HCT116 (cell line): ENCODE measurements at regions not wholly inside any gene's neighbourhood (a gene's known extent, or its start where the extent isn't known, plus 50 kb on each side); places are given as distances from the start of the nearest gene placed in this dataset.

Experiments used
- ATAC-seq: fragments of 200-7000 bp; cut with Tn5 transposase; 2 replicates; pipeline ENCODE4 v1.9.1; 2020; ENCODE audit warnings: mild to moderate bottlenecking, moderate library complexity
- BruUV-seq: library from RNA; stranded (reverse); fragments of 400-500 nt; replicated peaks from 2 replicates; lab custom pipeline; 2021; lab: Mats Ljungman, UMichigan
- CTCF ChIA-PET: fragments of 300-600 bp; sonication (Branson Sonifier 250); formaldehyde crosslinking; loops from one replicate; lab custom pipeline; 2021; ENCODE audit warnings: antibody characterized with exemption; lab: Charles Lee
- POLR2A ChIA-PET: fragments of 300-600, 350-600 bp; sonication (Branson Sonifier 250); formaldehyde crosslinking; loops from one replicate; lab custom pipeline; 2021; ENCODE audit warnings: antibody characterized with exemption; lab: Charles Lee
- RAD21 ChIA-PET, 2 experiments: fragments of 300-600 bp; sonication (Branson Sonifier 250); formaldehyde crosslinking; loops; one replicate each; lab custom pipeline; 2023; ENCODE audit warnings: low total read pairs in 2 of 2; ENCODE audit not compliant: uncharacterized antibody in 2 of 2, unreplicated experiment in 2 of 2, low non-redundant PET in 1 of 2; lab: Charles Lee
- DNase-seq: peaks from one replicate; pipeline ENCODE4 v3.0.0-alpha.2; 2010; ENCODE audit warnings: low read depth, low spot score
- H2AFZ ChIP-seq: fragments of 200-600 bp; shearing (Covaris generic), sonication (generic); 2 replicates; pipeline ENCODE4 v1.6.1; 2017; ENCODE audit warnings: low read depth, mixed run types, mixed read lengths, antibody characterized with exemption, low read length; ENCODE audit not compliant: poor library complexity, severe bottlenecking
- H3K27ac ChIP-seq: 2 replicates; pipeline ENCODE4 v1.5.1; 2012; ENCODE audit warnings: low read depth, low read length
- H3K27me3 ChIP-seq: fragments of 200-600 bp; sonication (generic); 2 replicates; pipeline ENCODE4 v1.6.1; 2016; ENCODE audit warnings: mixed run types, low read length, mixed read lengths; ENCODE audit not compliant: insufficient read depth
- H3K36me3 ChIP-seq, 2 experiments: fragments of 200-500 bp in 1 of 2; fragments of 200-600 bp in 1 of 2; sonication (Bioruptor generic) in 1 of 2; sonication (generic) in 1 of 2; 2 replicates each; pipeline versions ENCODE4 v1.5.1 to v1.6.1; 2014 to 2016; ENCODE audit warnings: low read length in 2 of 2, inconsistent platforms in 1 of 2, mixed read lengths in 1 of 2, mixed run types in 1 of 2; ENCODE audit not compliant: insufficient read depth in 2 of 2, control insufficient read depth in 1 of 2
- H3K4me1 ChIP-seq, 2 experiments: fragments of 200-600 bp in 1 of 2; sonication (generic) in 1 of 2; 2 replicates each; pipeline versions ENCODE4 v1.5.1 to v1.6.1; 2012 to 2017; ENCODE audit warnings: low read length in 2 of 2, inconsistent platforms in 1 of 2, mild to moderate bottlenecking in 1 of 2, mixed read lengths in 1 of 2, mixed run types in 1 of 2, moderate library complexity in 1 of 2; ENCODE audit not compliant: insufficient read depth in 2 of 2, control insufficient read depth in 1 of 2
- H3K4me2 ChIP-seq: fragments of 200-600 bp; sonication (generic); 2 replicates; pipeline ENCODE4 v1.6.1; 2017; ENCODE audit warnings: mixed run types, low read length, mixed read lengths
- H3K4me3 ChIP-seq, 2 experiments: fragments of 200-600 bp in 1 of 2; sonication (generic) in 1 of 2; replicated peaks in 1 of 2; 2 replicates each; pipeline ENCODE4 v1.5.1; 2011 to 2016; ENCODE audit warnings: low read length in 2 of 2, control low read depth in 1 of 2, low read depth in 1 of 2, mild to moderate bottlenecking in 1 of 2, mixed read lengths in 1 of 2, mixed run types in 1 of 2
- H3K79me2 ChIP-seq: fragments of 200-600 bp; sonication (generic); 2 replicates; pipeline ENCODE4 v1.6.1; 2017; ENCODE audit warnings: mild to moderate bottlenecking, mixed run types, low read length, moderate library complexity, mixed read lengths; ENCODE audit not compliant: insufficient read depth
- H3K9ac ChIP-seq: fragments of 200-600 bp; sonication (generic); 2 replicates; pipeline ENCODE4 v1.6.1; 2016; ENCODE audit warnings: low read length, mixed read lengths
- H3K9me2 ChIP-seq: fragments of 200-600 bp; sonication (generic), shearing (Covaris generic); 2 replicates; pipeline ENCODE4 v1.6.1; 2017; ENCODE audit warnings: mixed run types, mild to moderate bottlenecking, moderate library complexity; ENCODE audit not compliant: insufficient read depth
- H3K9me3 ChIP-seq, 2 experiments: fragments of 200-500 bp in 1 of 2; fragments of 200-600 bp in 1 of 2; sonication (Bioruptor generic) in 1 of 2; sonication (generic) in 1 of 2; 2 replicates each; pipeline ENCODE4 v1.6.1; 2014 to 2017; ENCODE audit warnings: low read length in 2 of 2, mixed read lengths in 2 of 2, inconsistent platforms in 1 of 2, low read depth in 1 of 2, mild to moderate bottlenecking in 1 of 2, mixed run types in 1 of 2, moderate library complexity in 1 of 2; ENCODE audit not compliant: control insufficient read depth in 1 of 2, insufficient read depth in 1 of 2
- H4K20me1 ChIP-seq: fragments of 200-600 bp; sonication (generic), shearing (Covaris generic); 2 replicates; pipeline ENCODE4 v1.6.1; 2017; ENCODE audit warnings: mixed run types, mild to moderate bottlenecking, moderate library complexity; ENCODE audit not compliant: insufficient read depth
- CEBPB ChIP-seq: IDR thresholded peaks from 2 replicates; pipeline ENCODE4 v1.6.1; 2012; ENCODE audit warnings: low read depth
- JUND ChIP-seq: IDR thresholded peaks from 2 replicates; pipeline ENCODE4 v1.6.1; 2012
- POLR2AphosphoS5 ChIP-seq: IDR thresholded peaks from 2 replicates; pipeline ENCODE4 v1.6.1; 2011; ENCODE audit warnings: mild to moderate bottlenecking, low read depth, low read length, moderate library complexity
- TCF7L2 ChIP-seq: IDR thresholded peaks from 2 replicates; pipeline ENCODE4 v1.7.0; 2011; ENCODE audit warnings: borderline replicate concordance, inconsistent platforms; ENCODE audit not compliant: insufficient read depth, insufficient read length; ENCODE audit errors: extremely low read depth
- YY1 ChIP-seq: IDR thresholded peaks from 2 replicates; pipeline ENCODE4 v1.6.1; 2011; ENCODE audit warnings: low read length, low read depth, moderate library complexity, mild to moderate bottlenecking; ENCODE audit not compliant: insufficient replicate concordance; ENCODE audit errors: extremely low read depth
- ZFX ChIP-seq: fragments of 450-650 bp; IDR thresholded peaks from 2 replicates; pipeline ENCODE4 v1.6.1; 2017
- intact Hi-C: fragments of 100-400 bp; cut with micrococcal nuclease; formaldehyde crosslinking; loops from 2 replicates; pipeline ENCODE4 v1.10.0; 2022
- TF ChIP-seq, protein P1 (sequence below): IDR thresholded peaks from 2 replicates; pipeline ENCODE4 v1.6.1; 2012; ENCODE audit warnings: low read depth
- TF ChIP-seq, protein P2 (sequence below): IDR thresholded peaks from 2 replicates; pipeline ENCODE4 v1.6.1; 2012

DNA sequence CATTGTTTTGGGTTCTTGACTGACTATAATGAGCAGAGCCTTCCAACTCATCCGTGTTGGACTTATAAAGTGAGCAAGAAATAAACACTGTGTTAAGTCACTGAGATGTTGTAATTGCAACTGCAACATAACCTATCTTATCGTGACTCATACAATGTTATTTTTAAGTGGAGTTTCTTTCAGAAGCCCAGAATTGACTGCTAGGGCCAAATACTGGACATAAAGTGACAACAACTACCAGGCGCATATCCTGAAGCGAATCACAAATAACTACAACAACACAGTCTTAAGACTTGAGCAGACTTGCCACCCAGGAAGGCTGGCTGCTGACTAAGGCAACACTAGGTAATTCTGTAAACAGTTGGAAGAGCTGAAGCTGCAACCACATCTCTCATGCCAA is 326.6 kb downstream of the COL12A1 start (continued):
- TF ChIP-seq, protein P1, sequence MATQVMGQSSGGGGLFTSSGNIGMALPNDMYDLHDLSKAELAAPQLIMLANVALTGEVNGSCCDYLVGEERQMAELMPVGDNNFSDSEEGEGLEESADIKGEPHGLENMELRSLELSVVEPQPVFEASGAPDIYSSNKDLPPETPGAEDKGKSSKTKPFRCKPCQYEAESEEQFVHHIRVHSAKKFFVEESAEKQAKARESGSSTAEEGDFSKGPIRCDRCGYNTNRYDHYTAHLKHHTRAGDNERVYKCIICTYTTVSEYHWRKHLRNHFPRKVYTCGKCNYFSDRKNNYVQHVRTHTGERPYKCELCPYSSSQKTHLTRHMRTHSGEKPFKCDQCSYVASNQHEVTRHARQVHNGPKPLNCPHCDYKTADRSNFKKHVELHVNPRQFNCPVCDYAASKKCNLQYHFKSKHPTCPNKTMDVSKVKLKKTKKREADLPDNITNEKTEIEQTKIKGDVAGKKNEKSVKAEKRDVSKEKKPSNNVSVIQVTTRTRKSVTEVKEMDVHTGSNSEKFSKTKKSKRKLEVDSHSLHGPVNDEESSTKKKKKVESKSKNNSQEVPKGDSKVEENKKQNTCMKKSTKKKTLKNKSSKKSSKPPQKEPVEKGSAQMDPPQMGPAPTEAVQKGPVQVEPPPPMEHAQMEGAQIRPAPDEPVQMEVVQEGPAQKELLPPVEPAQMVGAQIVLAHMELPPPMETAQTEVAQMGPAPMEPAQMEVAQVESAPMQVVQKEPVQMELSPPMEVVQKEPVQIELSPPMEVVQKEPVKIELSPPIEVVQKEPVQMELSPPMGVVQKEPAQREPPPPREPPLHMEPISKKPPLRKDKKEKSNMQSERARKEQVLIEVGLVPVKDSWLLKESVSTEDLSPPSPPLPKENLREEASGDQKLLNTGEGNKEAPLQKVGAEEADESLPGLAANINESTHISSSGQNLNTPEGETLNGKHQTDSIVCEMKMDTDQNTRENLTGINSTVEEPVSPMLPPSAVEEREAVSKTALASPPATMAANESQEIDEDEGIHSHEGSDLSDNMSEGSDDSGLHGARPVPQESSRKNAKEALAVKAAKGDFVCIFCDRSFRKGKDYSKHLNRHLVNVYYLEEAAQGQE = no peak
- TF ChIP-seq ZFX (no peak), POLR2AphosphoS5 (no peak), TCF7L2 (no peak)
- TF ChIP-seq, protein P2, sequence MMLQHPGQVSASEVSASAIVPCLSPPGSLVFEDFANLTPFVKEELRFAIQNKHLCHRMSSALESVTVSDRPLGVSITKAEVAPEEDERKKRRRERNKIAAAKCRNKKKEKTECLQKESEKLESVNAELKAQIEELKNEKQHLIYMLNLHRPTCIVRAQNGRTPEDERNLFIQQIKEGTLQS = no peak
- TF ChIP-seq, all 23 proteins: peak for 0

DNA sequence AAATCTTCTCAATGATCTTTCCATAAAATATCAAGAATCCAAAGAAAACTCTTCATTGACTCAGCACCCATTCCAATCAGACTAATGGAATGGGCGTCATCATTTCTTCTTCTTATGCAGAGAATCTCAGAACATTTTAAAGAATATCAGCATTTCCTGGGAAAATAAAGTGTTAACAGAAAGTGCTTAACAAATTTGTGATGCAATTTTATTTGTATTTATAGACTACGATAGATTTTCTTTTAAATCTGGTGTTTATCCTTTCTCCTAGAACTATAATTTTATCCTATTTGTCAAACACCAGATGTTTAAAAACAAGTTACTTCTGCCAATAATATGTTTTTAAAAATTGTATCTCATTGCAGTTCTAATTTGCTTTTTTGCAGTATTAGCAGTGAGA is 330.7 kb downstream of the COL12A1 start:
- CTCF ChIA-PET = no interaction called here
- Histone ChIP-seq H3K9me3 (no peaks in the 10 kb centered on the region), H4K20me1 (no peaks in the 10 kb centered on the region), H3K9ac (no peak overlapping the region), H3K79me2 (no peaks in the 10 kb centered on the region), H3K36me3 (no peaks in the 10 kb centered on the region), H3K4me2 (no peak overlapping the region), H3K4me3 (no peak overlapping the region), H2AFZ (no peak overlapping the region), H3K4me1 (no peaks in the 10 kb centered on the region), H3K9me2 (no peaks in the 10 kb centered on the region; the same call in 1 of the 2 replicates), H3K27ac (no peak overlapping the region), H3K27me3 (no peaks in the 10 kb centered on the region)
- POLR2A ChIA-PET = no interaction called here
- intact Hi-C loops = no loop called here
- RAD21 ChIA-PET = no interaction called here
- no peak for ATAC-seq
- no TSS peak for BruUV-seq
- no peak for DNase-seq
- TF ChIP-seq JUND (no peak), YY1 (no peak), CEBPB (no peak)
